ENCODE measurements at regions not wholly inside any gene's neighbourhood (a gene's known extent, or its start where the extent isn't known, plus 50 kb on each side); places are given as distances from the start of the nearest gene placed in this dataset.
"Not testable (repeated sequence)": the region's sequence is repeated elsewhere in the genome, so short reads cannot be mapped to it uniquely, and the experiment has no call there.

DNA sequence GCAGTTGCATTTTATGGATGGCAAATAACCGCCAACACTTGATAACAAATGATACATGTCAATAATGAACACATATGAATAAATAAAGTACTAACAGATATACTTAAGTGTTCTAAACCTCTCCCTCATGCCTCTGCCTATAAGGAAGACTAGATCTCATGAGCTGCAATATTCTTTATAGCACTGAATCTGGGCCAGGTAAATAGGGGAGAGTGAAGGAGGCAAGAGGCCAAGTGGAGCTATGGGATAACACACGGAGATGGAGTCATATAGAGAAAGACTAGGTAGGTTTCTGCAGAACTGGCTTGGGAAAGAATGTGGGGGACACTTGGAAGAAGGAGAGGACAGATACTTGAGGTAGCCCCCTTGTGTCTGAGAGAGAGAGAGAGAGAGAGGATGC is 354.2 kb upstream of the CFAP20DC start:
- DNase-seq (no peak), ATAC-seq (no peak)
- intact Hi-C loops (cut with micrococcal nuclease) = no loop called here

DNA sequence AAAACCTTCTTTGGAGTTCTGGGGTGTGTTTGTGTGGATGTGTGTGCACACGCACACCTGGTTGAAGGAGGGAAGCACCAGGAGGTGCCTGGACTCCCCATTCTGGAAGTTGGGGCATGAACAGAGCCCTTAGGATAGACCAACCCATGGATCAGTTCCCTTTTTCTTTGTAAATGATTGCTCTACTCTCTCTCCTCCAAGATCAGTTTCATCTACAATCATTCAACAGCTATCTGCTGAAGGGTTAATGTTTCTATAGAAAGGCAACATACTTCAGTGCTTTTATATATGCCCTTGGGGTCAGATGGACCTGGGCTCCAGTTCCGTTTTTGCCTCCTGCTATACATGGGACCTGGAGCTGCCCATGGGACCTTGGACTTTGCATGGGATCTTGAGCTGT is 352.1 kb upstream of the CFAP20DC start:
- ATAC-seq = no peak
- DNase-seq = no peak
- intact Hi-C loops (cut with micrococcal nuclease) = no loop called here

DNA sequence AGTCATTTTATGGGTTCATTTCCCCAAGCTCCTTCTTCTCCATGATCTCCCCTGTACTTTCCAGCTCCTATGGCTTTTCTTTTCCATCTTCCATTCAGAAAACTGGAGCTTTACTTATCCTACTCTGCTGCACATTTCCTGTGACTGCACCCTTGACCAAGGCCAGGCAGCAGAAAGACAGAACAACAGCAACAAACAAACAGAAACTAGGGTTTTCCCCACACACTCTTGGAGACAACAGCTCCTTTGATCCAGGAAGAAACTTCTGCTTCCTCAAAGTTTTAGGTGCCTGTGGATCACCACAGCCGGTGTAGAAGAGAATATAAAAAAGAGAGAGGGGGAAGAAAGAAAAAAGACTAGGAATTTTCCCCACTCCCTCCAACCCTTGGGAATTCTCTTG is 342.3 kb upstream of the CFAP20DC start:
- ATAC-seq (no peak), DNase-seq (no peak)
- intact Hi-C loops (cut with micrococcal nuclease) = no loop called here

DNA sequence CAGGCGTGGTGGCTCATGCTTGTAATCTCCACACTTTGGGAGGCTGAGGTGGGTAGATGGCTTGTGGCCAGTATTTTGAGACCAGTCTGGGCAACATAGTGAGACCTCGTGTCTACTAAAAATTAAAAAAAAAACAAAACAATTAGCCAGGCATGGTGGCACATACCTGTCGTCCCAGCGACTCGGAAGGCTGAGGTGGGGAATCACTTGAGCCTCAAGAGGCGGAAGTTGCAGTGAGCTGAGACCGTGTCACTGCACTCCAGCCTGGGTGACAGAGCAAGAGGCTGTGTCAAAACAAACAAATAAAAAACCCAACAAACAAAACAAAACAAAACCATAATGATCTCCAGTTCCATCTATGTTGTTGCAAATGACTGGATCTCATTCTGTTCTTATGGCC is 341.3 kb upstream of the CFAP20DC start:
- intact Hi-C loops (cut with micrococcal nuclease) = no loop called here
- DNase-seq = no peak
- no peak for ATAC-seq

DNA sequence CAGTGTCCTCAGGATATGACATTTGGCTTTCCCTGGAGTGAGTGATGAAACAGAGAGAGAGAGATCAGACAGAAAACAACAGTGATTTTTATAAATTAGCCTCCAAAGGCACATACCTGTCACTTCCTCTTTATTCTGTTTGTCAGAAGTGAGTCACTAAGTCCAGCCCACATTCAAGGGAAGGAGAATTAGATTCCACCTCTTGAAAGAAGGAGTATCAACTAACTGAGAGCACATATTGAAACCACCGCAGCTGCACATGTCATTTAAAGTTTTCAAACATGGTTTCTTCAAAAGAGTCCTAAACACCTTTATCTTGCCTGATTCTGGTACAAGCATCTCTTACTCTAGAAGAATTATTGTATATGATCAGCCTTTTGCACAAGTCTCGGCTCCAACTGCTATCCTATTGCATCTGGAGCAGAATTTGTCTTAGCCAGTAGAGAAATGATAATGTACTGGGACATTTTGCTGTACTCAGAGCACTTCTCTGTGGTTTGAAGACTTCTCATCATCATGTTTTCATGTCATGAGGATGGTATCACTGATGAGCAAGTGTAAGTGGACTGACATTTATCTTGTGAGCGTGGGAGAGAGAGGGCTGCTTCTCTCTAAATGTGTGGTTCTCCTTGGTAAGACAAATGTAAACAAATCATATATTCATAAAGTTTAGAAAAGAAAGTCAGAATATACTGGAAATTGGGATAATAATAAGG is 338.9 kb upstream of the CFAP20DC start:
- ATAC-seq (no peak), DNase-seq (no peak)
- intact Hi-C loops (cut with micrococcal nuclease) = no loop called here

DNA sequence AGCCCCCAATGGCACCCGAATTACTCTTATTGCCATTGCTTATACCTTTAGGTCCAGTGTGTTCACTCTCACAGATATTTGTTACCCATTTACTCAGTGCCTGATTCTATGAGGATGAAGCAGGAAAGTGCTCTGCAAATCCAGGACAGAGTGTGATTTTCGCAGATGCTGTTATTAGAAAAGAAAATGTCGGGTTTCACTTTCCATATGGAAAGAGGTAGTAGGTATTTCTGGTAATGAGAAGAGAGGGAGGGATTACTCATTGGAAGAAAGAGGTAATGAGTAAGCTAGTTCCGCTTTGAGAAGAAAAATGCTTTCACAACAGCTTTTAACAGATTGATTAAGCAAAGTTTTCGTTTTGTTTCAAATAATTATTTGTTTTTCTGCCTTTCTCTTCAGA is 336.3 kb upstream of the CFAP20DC start:
- DNase-seq (no peak), ATAC-seq (no peak)
- intact Hi-C loops (cut with micrococcal nuclease) = no loop called here

DNA sequence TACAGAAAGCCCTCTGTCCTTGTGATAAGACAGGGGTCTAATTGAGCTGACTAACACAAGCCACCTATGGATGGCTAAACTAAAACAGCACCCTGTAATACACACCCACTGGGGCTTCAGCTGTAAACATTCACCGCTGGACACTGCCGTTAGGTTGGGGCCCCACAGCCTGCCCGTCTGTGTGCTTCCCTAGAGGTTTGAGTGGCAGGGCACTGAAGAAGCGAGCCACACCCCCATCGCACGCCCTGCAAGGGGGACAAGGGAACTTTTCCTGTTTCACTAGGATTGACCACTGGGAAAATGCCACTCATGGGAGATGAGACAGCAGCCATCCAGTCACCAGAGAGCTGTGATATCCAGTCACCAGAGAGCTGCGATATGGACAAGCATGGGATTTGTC is 335.7 kb upstream of the CFAP20DC start:
- ATAC-seq (no peak), DNase-seq (no peak)
- intact Hi-C loops (cut with micrococcal nuclease) = no loop called here

DNA sequence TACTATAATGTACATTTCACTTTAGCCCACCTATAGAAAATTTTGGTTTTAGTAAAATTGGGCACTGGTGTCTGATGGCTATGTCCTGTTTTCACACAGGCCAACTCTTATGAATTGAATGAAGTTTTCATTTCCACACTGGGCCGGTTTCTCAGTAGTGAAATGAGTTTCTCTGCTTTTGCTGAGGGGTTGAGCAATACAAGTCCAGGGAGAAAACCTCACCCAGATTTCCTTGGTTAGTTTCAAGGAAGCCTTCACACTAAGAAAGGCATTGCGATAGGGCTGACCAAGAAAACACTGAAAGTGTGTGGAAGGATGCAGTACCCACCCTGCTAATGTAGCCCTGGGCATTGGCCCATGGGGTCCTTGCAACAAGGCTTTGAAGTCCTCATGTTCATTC is 331.5 kb upstream of the CFAP20DC start:
- no peak for DNase-seq
- no peak for ATAC-seq
- intact Hi-C loops (cut with micrococcal nuclease) = no loop called here

DNA sequence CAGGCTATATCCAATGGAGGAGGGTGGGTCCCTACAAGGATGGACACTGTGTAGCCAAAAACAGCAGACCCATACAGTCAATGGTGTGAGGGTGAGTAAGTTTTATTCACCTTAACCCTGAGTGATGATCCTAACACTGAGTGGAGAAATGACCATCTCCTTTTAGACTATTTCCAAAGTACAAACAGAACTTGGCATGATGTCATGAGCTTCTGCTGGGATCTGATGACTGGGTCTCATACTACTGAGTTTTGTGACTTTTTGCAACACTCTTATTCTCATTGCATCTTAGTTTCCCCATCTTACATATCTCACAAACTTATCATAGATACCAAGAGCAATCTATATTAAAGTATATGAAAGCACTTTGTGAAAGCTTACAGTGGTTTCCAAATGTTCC is 330.3 kb upstream of the CFAP20DC start:
- intact Hi-C loops (cut with micrococcal nuclease) = no loop called here
- ATAC-seq (no peak), DNase-seq (no peak)

DNA sequence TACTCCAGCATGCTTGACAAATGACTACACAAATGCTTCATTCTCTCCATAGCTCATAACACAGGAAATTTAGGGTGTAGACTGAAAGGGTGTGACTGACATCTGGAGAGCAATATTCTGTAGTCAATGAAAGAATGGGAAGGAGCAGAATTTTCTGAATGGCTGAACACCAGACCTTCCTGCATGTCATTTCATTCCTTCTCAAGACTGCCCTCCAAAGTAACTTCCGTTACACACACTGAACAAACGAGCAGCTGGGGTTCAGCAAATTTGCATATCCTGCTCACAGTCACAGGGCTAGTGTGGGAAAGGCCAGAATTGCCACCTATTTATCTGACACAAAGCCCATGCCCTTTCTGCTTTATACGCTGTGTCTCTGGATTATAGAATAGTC is 325.0 kb upstream of the CFAP20DC start:
- ATAC-seq (no peak), DNase-seq (no peak)
- intact Hi-C loops (cut with micrococcal nuclease) = no loop called here

DNA sequence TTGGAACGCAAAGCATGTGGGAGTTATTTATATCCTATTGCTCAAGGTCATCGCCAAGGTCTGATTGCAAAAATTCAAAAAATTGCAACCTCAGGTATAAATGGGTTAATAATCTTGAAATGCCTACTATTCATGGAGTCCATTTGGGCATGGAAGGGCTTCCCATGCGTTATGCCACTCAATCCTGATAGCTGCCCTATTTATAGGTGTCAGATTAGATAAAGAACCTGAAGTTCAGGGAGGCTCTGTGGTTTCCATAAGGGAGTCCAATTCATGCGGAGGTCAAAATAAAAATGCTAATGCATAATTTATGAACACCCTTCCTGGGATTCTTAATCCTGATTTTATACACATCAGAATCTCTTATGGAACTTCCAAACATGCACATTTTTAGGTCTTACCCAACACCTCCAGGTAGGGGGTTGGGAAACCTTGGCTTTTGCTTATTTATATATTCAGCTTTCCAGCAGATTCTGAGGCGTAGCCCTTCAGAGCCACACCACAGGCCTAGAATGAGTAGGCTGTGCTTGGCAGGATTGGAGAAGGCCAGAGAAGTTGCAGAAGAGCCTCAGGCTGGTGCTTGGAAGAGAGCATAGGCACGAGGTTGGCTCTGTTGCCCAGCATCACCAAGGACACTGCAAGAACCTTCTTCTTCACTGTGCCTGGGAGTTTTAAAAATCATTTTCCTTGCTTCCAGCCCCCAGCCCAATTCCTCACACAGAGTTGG is 324.4 kb upstream of the CFAP20DC start:
- no peak for DNase-seq
- ATAC-seq = peak; percentile 60
- intact Hi-C loops (cut with micrococcal nuclease) = no loop called here

DNA sequence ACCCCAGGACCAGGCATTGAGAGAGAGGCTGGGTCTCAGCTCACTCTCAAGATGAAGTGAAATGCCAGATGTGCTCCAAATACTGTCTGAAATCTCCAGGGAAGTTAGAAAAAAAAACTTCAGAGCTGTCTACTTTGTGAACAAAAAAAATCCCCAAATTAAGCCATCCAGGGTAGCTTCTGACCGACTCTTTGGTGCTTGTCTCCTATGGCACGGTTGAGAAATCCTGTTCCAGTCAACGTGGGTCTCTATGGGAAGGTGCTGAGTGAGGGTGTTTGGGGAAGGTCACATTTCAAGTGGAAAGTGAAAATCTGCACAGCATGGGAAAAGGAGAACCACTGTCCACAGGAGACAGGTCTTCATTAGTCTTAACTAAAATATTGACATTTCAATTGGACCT is 322.5 kb upstream of the CFAP20DC start:
- ATAC-seq (no peak), DNase-seq (no peak)
- intact Hi-C loops (cut with micrococcal nuclease) = no loop called here

DNA sequence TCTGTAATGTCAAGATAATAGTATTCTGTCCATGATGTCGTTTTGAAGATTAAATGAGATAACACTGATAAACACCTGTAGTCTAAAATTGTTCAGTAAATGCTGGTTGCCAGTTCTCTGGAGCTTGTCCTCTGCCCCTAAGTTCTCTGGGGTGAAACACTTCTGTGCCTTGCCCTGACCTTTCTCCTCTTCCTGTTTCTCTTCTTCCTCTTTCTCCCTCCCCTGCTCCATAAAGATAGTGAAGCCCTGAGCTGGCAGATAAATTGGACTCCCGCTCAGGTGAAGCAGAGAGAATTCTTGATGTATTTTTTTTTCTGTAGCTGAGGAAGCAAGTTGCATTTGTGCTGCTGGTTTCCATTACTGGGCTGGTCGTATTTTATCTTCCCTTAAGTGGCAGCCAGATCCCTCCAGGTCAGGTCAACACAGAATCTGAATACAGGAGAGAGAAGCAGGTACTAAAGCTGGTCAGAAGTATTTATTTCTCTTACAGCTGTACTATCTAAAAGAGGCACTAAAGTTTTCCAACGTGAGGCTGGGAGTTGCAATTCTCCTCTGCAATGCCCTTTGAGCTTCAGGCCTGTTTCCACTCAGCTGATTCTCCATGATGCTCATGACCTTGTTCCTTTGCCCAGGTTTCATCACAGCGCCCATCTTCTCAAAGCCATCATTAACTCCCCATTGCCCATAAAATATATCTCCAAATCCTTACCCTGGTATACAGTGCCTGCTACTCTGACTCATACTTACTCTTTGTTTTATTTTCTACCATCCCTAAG is 319.3 kb upstream of the CFAP20DC start:
- DNase-seq (no peak), ATAC-seq (no peak)
- intact Hi-C loops (cut with micrococcal nuclease) = no loop called here

DNA sequence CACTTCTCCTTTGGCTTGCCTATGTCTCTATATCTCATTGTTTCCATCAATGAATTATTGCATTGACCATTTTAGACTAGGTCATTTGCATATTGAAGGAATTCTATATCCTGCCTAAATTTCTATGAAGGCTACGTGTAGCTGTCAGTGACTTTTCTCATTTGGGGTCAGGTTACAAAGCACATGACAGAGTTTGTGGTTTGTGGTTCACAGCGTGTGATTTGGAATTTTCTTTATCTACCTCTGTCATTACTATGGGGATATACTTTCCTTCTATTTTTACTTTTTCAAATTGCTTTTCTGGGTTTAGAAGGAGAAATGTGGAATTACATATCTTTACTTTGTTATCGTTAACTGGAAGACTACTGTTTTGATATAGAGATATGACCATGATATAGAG is 317.3 kb upstream of the CFAP20DC start:
- DNase-seq (no peak), ATAC-seq (no peak)
- intact Hi-C loops (cut with micrococcal nuclease) = no loop called here

DNA sequence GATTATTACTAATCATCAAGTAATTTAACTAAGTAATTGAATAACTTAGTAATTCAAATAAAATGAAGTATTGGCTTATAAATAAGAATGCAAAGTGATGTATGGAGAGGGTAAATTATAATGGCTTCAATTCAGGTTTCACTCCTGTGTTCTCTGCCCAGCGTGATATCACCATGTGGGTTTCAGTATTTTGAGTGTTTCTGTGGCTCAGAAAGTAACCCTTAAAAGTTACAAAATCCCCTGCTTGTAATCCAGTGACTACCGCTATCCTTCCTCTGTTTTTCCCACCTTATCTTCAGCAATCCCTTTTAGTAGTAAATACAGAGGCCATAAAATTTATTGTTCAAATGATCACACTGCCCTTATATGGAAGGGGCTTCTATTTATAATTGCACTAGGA is 316.4 kb upstream of the CFAP20DC start:
- DNase-seq (no peak), ATAC-seq (no peak)
- intact Hi-C loops (cut with micrococcal nuclease) = no loop called here

DNA sequence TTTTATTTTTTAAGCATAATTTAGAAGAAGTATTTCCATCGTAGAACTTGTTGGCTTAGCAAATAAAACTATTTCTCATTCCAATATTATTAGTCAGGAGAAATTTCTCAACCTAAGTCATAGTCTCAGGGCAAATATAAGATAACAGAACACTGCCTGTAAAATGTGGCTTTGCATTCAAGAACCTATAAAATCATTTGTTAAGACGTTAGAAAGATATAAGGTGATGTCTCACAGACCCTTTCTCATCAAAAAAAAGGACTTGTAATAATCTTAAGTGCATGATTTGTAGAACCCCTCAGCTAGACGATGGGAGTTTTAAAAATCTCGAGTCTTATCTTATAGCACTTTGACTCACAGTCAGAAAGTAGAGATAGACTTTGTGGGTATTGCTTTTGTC is 314.7 kb upstream of the CFAP20DC start:
- intact Hi-C loops (cut with micrococcal nuclease) = no loop called here
- DNase-seq (no peak), ATAC-seq (no peak)

DNA sequence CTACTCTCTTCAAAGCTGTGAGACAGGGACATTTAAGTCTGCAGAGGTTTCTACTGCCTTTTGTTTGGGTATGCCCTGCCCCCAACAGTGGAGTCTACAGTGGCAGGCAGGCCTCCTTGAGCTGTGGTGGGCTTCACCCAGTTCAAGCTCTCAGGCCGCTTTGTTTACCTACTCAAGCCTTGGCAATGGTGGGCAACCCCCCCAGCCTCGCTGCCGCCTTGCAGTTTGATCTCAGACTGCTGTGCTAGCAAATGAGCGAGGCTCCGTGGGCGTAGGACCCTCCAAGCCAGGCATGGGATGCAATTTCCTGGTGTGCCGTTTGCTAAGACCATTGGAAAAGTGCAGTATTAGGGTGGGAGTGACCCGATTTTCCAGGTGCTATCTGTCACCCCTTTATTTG is 310.5 kb upstream of the CFAP20DC start:
- not testable (repeated sequence) for ATAC-seq, DNase-seq

DNA sequence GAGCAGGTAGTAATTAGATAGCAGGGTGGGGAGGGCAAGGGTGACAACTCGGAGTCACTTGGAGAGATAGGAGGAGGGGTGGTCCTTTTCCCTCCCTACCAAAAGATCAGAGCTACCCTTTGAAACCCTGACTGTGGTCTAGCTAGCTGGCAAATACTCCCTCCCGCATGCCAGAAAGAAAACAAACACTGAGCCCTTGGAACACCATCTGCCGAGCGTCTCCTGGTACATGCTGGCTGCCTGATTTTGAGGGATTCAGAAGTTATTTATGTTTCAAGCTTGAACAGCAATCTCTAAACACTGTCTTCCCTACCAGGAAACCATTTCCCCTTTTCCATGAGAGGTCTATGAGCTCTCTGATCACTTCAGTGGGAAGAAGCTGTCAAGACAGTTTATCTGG is 291.6 kb upstream of the CFAP20DC start:
- ATAC-seq (peak; percentile 63), DNase-seq (no peak)
- intact Hi-C loops (cut with micrococcal nuclease) = no loop called here

More for the DNA sequence above, 310.5 kb upstream of the CFAP20DC start:
- intact Hi-C loops (cut with micrococcal nuclease) = not testable (repeated sequence)

DNA sequence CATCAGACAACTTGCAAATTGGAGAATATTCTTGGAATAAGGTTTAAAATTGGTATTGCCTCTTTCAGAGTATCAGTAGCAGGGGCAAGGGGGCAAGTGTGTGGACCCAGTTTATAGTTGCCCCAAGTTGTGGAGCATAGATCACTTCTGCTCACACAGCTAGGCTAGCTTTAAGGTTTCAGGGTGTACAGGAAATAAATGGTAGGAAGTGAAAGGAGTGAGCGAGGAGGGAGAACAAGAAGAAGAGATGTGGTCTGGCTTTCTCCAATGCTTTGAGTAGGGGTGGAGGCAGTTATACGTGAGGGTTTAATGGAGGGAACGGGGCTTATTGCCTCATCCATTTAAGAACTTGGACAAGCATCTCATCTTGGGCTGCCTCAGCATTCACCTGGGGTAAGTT is 290.0 kb upstream of the CFAP20DC start:
- ATAC-seq (no peak), DNase-seq (no peak)
- intact Hi-C loops (cut with micrococcal nuclease) = no loop called here

DNA sequence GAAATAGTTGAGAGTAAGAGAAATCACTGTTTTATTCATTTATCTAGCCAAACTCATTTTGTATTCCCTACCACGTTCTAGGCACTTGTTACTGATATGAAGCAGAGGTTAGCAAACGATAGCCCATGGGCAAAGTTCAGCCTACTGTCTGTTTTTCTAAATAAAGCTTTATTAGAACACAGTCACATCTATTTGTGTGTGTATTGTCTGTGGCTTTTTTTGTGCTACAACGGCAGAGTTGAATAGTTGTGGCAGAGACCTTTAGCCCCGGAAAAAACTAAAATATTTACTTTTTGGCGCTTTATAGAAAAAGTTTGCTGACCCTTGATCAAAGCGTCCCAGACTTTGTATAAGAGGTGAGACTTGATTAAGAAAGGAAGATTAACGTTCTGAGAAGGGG is 289.1 kb upstream of the CFAP20DC start:
- DNase-seq (no peak), ATAC-seq (no peak)
- intact Hi-C loops (cut with micrococcal nuclease) = no loop called here

All from left ventricle myocardium superior (tissue), 1 donor.